ENCODE measurements at regions not wholly inside any gene's neighbourhood (a gene's known extent, or its start where the extent isn't known, plus 50 kb on each side); places are given as distances from the start of the nearest gene placed in this dataset.
A peak's percentile ranks its signal among the peaks of the same experiment; 100 is the strongest.

- no peak for DNase-seq (ENCODE audit: low read depth)
Measured at GRCh38 chr18:73852789-73853549, 294.7 kb downstream of the FBXO15 start.

- no peak for DNase-seq (ENCODE audit: low read depth)
Measured at GRCh38 chr18:73850782-73851181, 296.9 kb downstream of the FBXO15 start.

GRCh38 chr18:73848656-73849055 lies 299.0 kb downstream of the FBXO15 start:
- peak; percentile 51 for DNase-seq (ENCODE audit: low read depth)

GRCh38 chr18:73843455-73843854 lies 304.2 kb downstream of the FBXO15 start:
- no peak for DNase-seq (ENCODE audit: low read depth)

GRCh38 chr18:73842795-73843394 lies 304.7 kb downstream of the FBXO15 start:
- peak; percentile 20 for DNase-seq (ENCODE audit: low read depth)

- DNase-seq (ENCODE audit: low read depth), result no peak
Measured at GRCh38 chr18:73841661-73842060, 306.0 kb downstream of the FBXO15 start.

GRCh38 chr18:73840319-73840945 lies 307.2 kb downstream of the FBXO15 start:
- no peak for DNase-seq (ENCODE audit: low read depth)

- no peak for DNase-seq (ENCODE audit: low read depth)
Measured at GRCh38 chr18:73839441-73839840, 308.2 kb downstream of the FBXO15 start.

- no peak for DNase-seq (ENCODE audit: low read depth)
Measured at GRCh38 chr18:73838107-73838506, 309.5 kb downstream of the FBXO15 start.

GRCh38 chr18:73835656-73836364 lies 311.8 kb downstream of the FBXO15 start:
- no peak for DNase-seq (ENCODE audit: low read depth)

GRCh38 chr18:73835039-73835438 lies 312.6 kb downstream of the FBXO15 start:
- no peak for DNase-seq (ENCODE audit: low read depth)

- no peak for DNase-seq (ENCODE audit: low read depth)
Measured at GRCh38 chr18:73831688-73832087, 315.9 kb downstream of the FBXO15 start.

GRCh38 chr18:73829146-73829545 lies 318.5 kb downstream of the FBXO15 start:
- no peak for DNase-seq (ENCODE audit: low read depth)

GRCh38 chr18:73827801-73828200 lies 319.8 kb downstream of the FBXO15 start:
- DNase-seq (ENCODE audit: low read depth), result peak; percentile 10

- DNase-seq (ENCODE audit: low read depth), result no peak
Measured at GRCh38 chr18:73826098-73826497, 321.5 kb downstream of the FBXO15 start.

GRCh38 chr18:73824671-73825070 lies 323.0 kb downstream of the FBXO15 start:
- DNase-seq (ENCODE audit: low read depth), result no peak

- DNase-seq (ENCODE audit: low read depth), result no peak
Measured at GRCh38 chr18:73812423-73812822, 335.2 kb downstream of the FBXO15 start.

- no peak for DNase-seq (ENCODE audit: low read depth)
Measured at GRCh38 chr18:73807551-73808192, 340.0 kb downstream of the FBXO15 start.

GRCh38 chr18:73805991-73806390 lies 341.6 kb downstream of the FBXO15 start:
- no peak for DNase-seq (ENCODE audit: low read depth)

- no peak for DNase-seq (ENCODE audit: low read depth)
Measured at GRCh38 chr18:73797419-73797818, 350.2 kb downstream of the FBXO15 start.

- DNase-seq (ENCODE audit: low read depth), result peak; percentile 52
Measured at GRCh38 chr18:73793386-73793785, 354.2 kb downstream of the FBXO15 start.

- DNase-seq (ENCODE audit: low read depth), result no peak
Measured at GRCh38 chr18:73791081-73791480, 356.6 kb downstream of the FBXO15 start.
